GM12878 (cell line): ENCODE measurements at regions not wholly inside any gene's neighbourhood (a gene's known extent, or its start where the extent isn't known, plus 50 kb on each side); places are given as distances from the start of the nearest gene placed in this dataset.
A peak's percentile ranks its signal among the peaks of the same experiment; 100 is the strongest.

ENCODE experiments used
- ATAC-seq: fragments of 200-7000 bp; cut with Tn5 transposase; 3 replicates; pipeline ENCODE4 v1.9.1; 2020; ENCODE audit warnings: mild to moderate bottlenecking, moderate library complexity
- BruUV-seq: library from RNA; stranded (reverse); fragments of 400-500 nt; replicated peaks from 2 replicates; lab custom pipeline; 2021; lab: Mats Ljungman, UMichigan
- CTCF ChIA-PET: fragments of 300-600 bp; sonication (Branson Sonifier 250); formaldehyde crosslinking; extraction: SDS; loops from one replicate; lab custom pipeline; 2021; ENCODE audit warnings: inconsistent platforms; lab: Yijun Ruan, JAX
- POLR2A ChIA-PET: fragments of 350-600 bp; formaldehyde crosslinking; extraction: SDS; loops from one replicate; lab custom pipeline; 2021; ENCODE audit warnings: inconsistent platforms; lab: Charles Lee
- RAD21 ChIA-PET: fragments of 300-600 bp; sonication (Branson Sonifier 250); formaldehyde crosslinking; loops from one replicate; lab custom pipeline; 2023; ENCODE audit warnings: antibody characterized with exemption; ENCODE audit not compliant: unreplicated experiment; lab: Charles Lee
- SMC1A ChIA-PET: fragments of 300-600 bp; sonication (Branson Sonifier 250); formaldehyde crosslinking; loops from one replicate; lab custom pipeline; 2023; ENCODE audit not compliant: unreplicated experiment, uncharacterized antibody; lab: Charles Lee
- DNase-seq: peaks from one replicate; pipeline ENCODE4 v3.0.0-alpha.2; 2011; ENCODE audit warnings: low read depth, low spot score
- FAIRE-seq: peaks from 3 replicates; lab custom pipeline; 2011; peaks lifted over from hg19 to GRCh38; lab: Jason Lieb, UNC
- H2AFZ ChIP-seq: 2 replicates; pipeline ENCODE4 v1.6.0; 2011; ENCODE audit warnings: low read depth, low read length, control low read depth; ENCODE audit not compliant: control insufficient read depth
- H3K27ac ChIP-seq: 2 replicates; pipeline ENCODE4 v1.5.1; 2011; ENCODE audit warnings: control low read depth; ENCODE audit not compliant: control insufficient read depth, insufficient read depth
- H3K27me3 ChIP-seq, 2 experiments: replicated peaks in 1 of 2; 2 replicates each; pipeline versions ENCODE4 v1.6.0 to v1.6.1; 2011; ENCODE audit warnings: low read length in 1 of 2; ENCODE audit not compliant: control insufficient read depth in 2 of 2, insufficient read depth in 2 of 2
- H3K36me3 ChIP-seq, 2 experiments: 2 replicates each; pipeline ENCODE4 v1.5.1; 2011; ENCODE audit warnings: low read length in 1 of 2; ENCODE audit not compliant: control insufficient read depth in 2 of 2, insufficient read depth in 2 of 2
- H3K4me1 ChIP-seq: 2 replicates; pipeline ENCODE4 v1.6.1; 2011; ENCODE audit warnings: mild to moderate bottlenecking, low read length, moderate library complexity, mixed read lengths; ENCODE audit not compliant: control insufficient read depth, insufficient read depth
- H3K4me2 ChIP-seq: 2 replicates; pipeline ENCODE4 v1.6.0; 2011; ENCODE audit warnings: control low read depth; ENCODE audit not compliant: control insufficient read depth, insufficient read depth
- H3K4me3 ChIP-seq: fragments of 200-600 bp; sonication (generic); 2 replicates; pipeline ENCODE4 v1.5.1; 2016
- H3K79me2 ChIP-seq: 2 replicates; pipeline ENCODE4 v1.6.0; 2011; ENCODE audit warnings: low read length; ENCODE audit not compliant: control insufficient read depth, insufficient read depth
- H3K9ac ChIP-seq: 2 replicates; pipeline ENCODE4 v1.8.0; 2011; ENCODE audit warnings: low read length, control low read depth, mixed read lengths; ENCODE audit not compliant: control insufficient read depth, insufficient read depth
- H3K9me3 ChIP-seq: replicated peaks from 3 replicates; pipeline ENCODE4 v1.5.1; 2011; ENCODE audit warnings: mild to moderate bottlenecking, low read length; ENCODE audit not compliant: control insufficient read depth, insufficient read depth
- H4K20me1 ChIP-seq: 2 replicates; pipeline ENCODE4 v1.6.0; 2011; ENCODE audit not compliant: control insufficient read depth, insufficient read depth
- ETV6 ChIP-seq, 2 experiments: fragments of 450-650 bp in 1 of 2; IDR thresholded peaks in 1 of 2; conservative IDR thresholded peaks in 1 of 2; 2 replicates each; pipeline ENCODE4 v1.6.1; 2014; ENCODE audit warnings: antibody characterized with exemption in 1 of 2, borderline replicate concordance in 1 of 2, low read depth in 1 of 2, mild to moderate bottlenecking in 1 of 2, moderate library complexity in 1 of 2
- NFXL1 ChIP-seq: fragments of 450-650 bp; IDR thresholded peaks from 2 replicates; pipeline ENCODE4 v1.6.1; 2017; ENCODE audit warnings: antibody characterized with exemption, mild to moderate bottlenecking, borderline replicate concordance
- SMARCA5 ChIP-seq: fragments of 450-650 bp; IDR thresholded peaks from 2 replicates; pipeline ENCODE4 v1.6.1; 2017; ENCODE audit warnings: mild to moderate bottlenecking
- ZBED1 ChIP-seq: IDR thresholded peaks from 2 replicates; pipeline ENCODE4 v1.6.1; 2016; ENCODE audit warnings: borderline replicate concordance
- ZNF24 ChIP-seq: fragments of 450-650 bp; IDR thresholded peaks from 2 replicates; pipeline ENCODE4 v1.6.1; 2017; ENCODE audit warnings: antibody characterized with exemption, mild to moderate bottlenecking
- WGBS: methylation state at CpG from one replicate; pipeline ENCODE4 v1.1.6; 2016; ENCODE audit warnings: low lambda C conversion rate; ENCODE audit not compliant: insufficient replicate concordance, insufficient coverage; ENCODE audit errors: missing lambda C conversion rate; 5-methylcytosine and 5-hydroxymethylcytosine counted together
- in situ Hi-C: fragments of 300-500 bp; cut with MboI; formaldehyde crosslinking; loops from 9 replicates; pipeline ENCODE4 v1.14.3; 2018; ENCODE audit warnings: mixed read lengths
- intact Hi-C: fragments of 100-400 bp; cut with micrococcal nuclease; formaldehyde crosslinking; loops from one replicate; pipeline ENCODE4 v1.14.2; 2022; ENCODE audit not compliant: unreplicated experiment

- H3K36me3 ChIP-seq: no peaks in the 10 kb centered on the region
- SMC1A ChIA-PET: interaction anchor here (1.0 to 4.3 kb wide), 7 partner anchors 9 to 67 kb away, joined by 3 to 27 read pairs (median 5); no protein-coding TSS in a partner anchor
- no peak overlapping the region for H3K9ac ChIP-seq
- no peaks in the 10 kb centered on the region for H3K79me2 ChIP-seq
- H3K27me3 ChIP-seq: no peaks in the 10 kb centered on the region
- CTCF ChIA-PET: no interaction called here
- no peak overlapping the region for H3K4me2 ChIP-seq
- no peaks in the 10 kb centered on the region for H4K20me1 ChIP-seq
- FAIRE-seq (no peak), DNase-seq (no peak), ATAC-seq (no peak)
- in situ Hi-C loops (no loop called here), intact Hi-C loops (no loop called here)
- TF ChIP-seq ZBED1: no peak
- TF ChIP-seq SMARCA5: 0 out of 2 replicates have a peak, but pooled peaks have one; percentile 34
- peak; percentile 69 for TF ChIP-seq NFXL1
- POLR2A ChIA-PET: interaction anchor here (0.6 to 0.7 kb wide), 3 partner anchors 51 to 190 kb away, joined by 3 to 9 read pairs (median 4); no protein-coding TSS in a partner anchor
- no TSS peak for BruUV-seq
- no peak overlapping the region for H3K4me3 ChIP-seq
- 50% methylated on average over 1 of the region's 1 CpG for WGBS
- RAD21 ChIA-PET: interaction anchor here (1.1 kb wide), 1 partner anchor 20 kb away, joined by 6 read pairs; no protein-coding TSS in a partner anchor
- H3K4me1 ChIP-seq: peaks cover 29% of the 10 kb centered on the region
- H3K9me3 ChIP-seq: no peaks in the 10 kb centered on the region
- no peak overlapping the region for H3K27ac ChIP-seq
- H2AFZ ChIP-seq: no peak overlapping the region
Measured at GRCh38 chr20:53688085-53688484, 94.4 kb upstream of the ZNF217 start.

GRCh38 chr20:53685070-53685595 lies 91.5 kb upstream of the ZNF217 start:
- no TSS peak for BruUV-seq

More at GRCh38 chr20:53685070-53685595, 91.5 kb upstream of the ZNF217 start:
- Histone ChIP-seq H2AFZ (peak overlapping the region; percentile 82; the same call in 1 of the 2 replicates), H3K9me3 (no peaks in the 10 kb centered on the region), H4K20me1 (no peaks in the 10 kb centered on the region), H3K4me3 (no peak overlapping the region), H3K4me2 (no peak overlapping the region), H3K36me3 (no peaks in the 10 kb centered on the region), H3K27me3 (no peaks in the 10 kb centered on the region), H3K27ac (peak overlapping the region; percentile 43; the same call in 1 of the 2 replicates), H3K79me2 (no peaks in the 10 kb centered on the region), H3K9ac (no peak overlapping the region), H3K4me1 (peaks cover 25% of the 10 kb centered on the region)
- DNase-seq (no peak), FAIRE-seq (no peak), ATAC-seq (no peak)
- intact Hi-C loops: no loop called here
- RAD21 ChIA-PET: interaction anchor here (0.9 to 2.9 kb wide), 20 partner anchors 10 to 255 kb away, joined by 3 to 19 read pairs (median 4); no protein-coding TSS in a partner anchor
- CTCF ChIA-PET: interaction anchor here (0.6 to 3.0 kb wide), 9 partner anchors 11 to 255 kb away, joined by 3 to 11 read pairs (median 3); no protein-coding TSS in a partner anchor
- POLR2A ChIA-PET: interaction anchor here (0.6 to 3.1 kb wide), 7 partner anchors 16 to 105 kb away, joined by 3 to 22 read pairs (median 4); no protein-coding TSS in a partner anchor
- in situ Hi-C loops: no loop called here
- 99% methylated on average over 8 of the region's 8 CpGs for WGBS
- peak in 1 of 2 experiments; percentile 46; a peak in 2 of 4 replicates for TF ChIP-seq ETV6 (conservative IDR thresholded peaks at IDR 0.05 in 1 of 2, IDR thresholded peaks at IDR 0.05 in 1 of 2; ENCODE audit: borderline replicate concordance in 1 of 2, low read depth in 1 of 2)
- TF ChIP-seq NFXL1: peak; percentile 14; the same call in 1 of the 2 replicates
- TF ChIP-seq ZNF24: no peak
- SMC1A ChIA-PET: interaction anchor here (1.1 to 4.3 kb wide), 20 partner anchors 9 to 187 kb away, joined by 3 to 27 read pairs (median 6); no protein-coding TSS in a partner anchor
